C4-2B (cell line): ENCODE measurements at regions not wholly inside any gene's neighbourhood (a gene's known extent, or its start where the extent isn't known, plus 50 kb on each side); places are given as distances from the start of the nearest gene placed in this dataset.

Experiments
- CTCF ChIP-seq: fragments of 450-650 bp; conservative IDR thresholded peaks from 2 replicates; pipeline ENCODE4 v1.5.1; 2017; ENCODE audit warnings: mild to moderate bottlenecking
- ZFX ChIP-seq: fragments of 450-650 bp; IDR thresholded peaks from 2 replicates; pipeline ENCODE4 v1.6.1; 2017

- TF ChIP-seq CTCF, result no peak
- TF ChIP-seq ZFX, result no peak
Measured at GRCh38 chr4:149296084-149296483, 519.6 kb downstream of the IQCM start.
